Breast epithelium (tissue), 4 donors: ENCODE measurements at regions not wholly inside any gene's neighbourhood (a gene's known extent, or its start where the extent isn't known, plus 50 kb on each side); places are given as distances from the start of the nearest gene placed in this dataset.
"Not testable (repeated sequence)": the region's sequence is repeated elsewhere in the genome, so short reads cannot be mapped to it uniquely, and the experiment has no call there.

Source experiments
- DNase-seq, 2 donors: peaks; one replicate each; pipeline ENCODE4 v3.0.0-alpha.2; 2019; ENCODE audit warnings: low spot score in 2 of 2
- H3K27ac ChIP-seq, 2 donors: fragments of 200-600 bp; sonication (generic) in 1 of 2; one replicate each; pipeline ENCODE4 v1.5.1; 2016 to 2019; ENCODE audit warnings: mild to moderate bottlenecking in 1 of 2
- H3K27me3 ChIP-seq, 2 donors: fragments of 200-600 bp; sonication (generic) in 1 of 2; one replicate each; pipeline versions ENCODE4 v1.5.1 to v1.6.0; 2017 to 2019; ENCODE audit warnings: control low read depth in 1 of 2, mild to moderate bottlenecking in 1 of 2
- H3K36me3 ChIP-seq: fragments of 200-600 bp; one replicate; pipeline ENCODE4 v1.5.1; 2019
- H3K4me1 ChIP-seq, 2 donors: fragments of 200-600 bp; sonication (generic); one replicate each; pipeline ENCODE4 v1.5.1; 2016 to 2019; ENCODE audit warnings: control low read depth in 1 of 2
- H3K4me3 ChIP-seq, 3 donors: fragments of 200-600 bp; sonication (generic); 1 replicate in 2 of 3; 2 replicates in 1 of 3; pipeline ENCODE4 v1.5.1; 2016 to 2019; ENCODE audit warnings: mild to moderate bottlenecking in 3 of 3, moderate library complexity in 2 of 3
- H3K9me3 ChIP-seq, 2 donors: fragments of 200-600 bp; sonication (generic) in 1 of 2; one replicate each; pipeline ENCODE4 v1.5.1; 2016 to 2019; ENCODE audit warnings: control low read depth in 1 of 2
- POLR2A ChIP-seq: fragments of 450-650 bp; IDR thresholded peaks from one replicate; pipeline ENCODE4 v1.6.1; 2016; ENCODE audit warnings: antibody characterized with exemption, mild to moderate bottlenecking, moderate library complexity
- POLR2AphosphoS5 ChIP-seq, 3 donors: sonication (generic); formaldehyde crosslinking; IDR thresholded peaks; one replicate each; pipeline ENCODE4 v1.6.1; 2017; ENCODE audit warnings: antibody characterized with exemption in 3 of 3
- intact Hi-C: fragments of 100-400 bp; cut with DNase I; formaldehyde crosslinking; loops from one replicate; pipeline ENCODE4 v1.15.1; 2023; ENCODE audit warnings: low total_unique reads
- TF ChIP-seq, protein P1 (sequence below), 3 donors: fragments of 450-650 bp; IDR thresholded peaks; one replicate each; pipeline ENCODE4 v1.5.1; 2016 to 2017; ENCODE audit warnings: antibody characterized with exemption in 3 of 3, mild to moderate bottlenecking in 3 of 3, moderate library complexity in 3 of 3

DNA sequence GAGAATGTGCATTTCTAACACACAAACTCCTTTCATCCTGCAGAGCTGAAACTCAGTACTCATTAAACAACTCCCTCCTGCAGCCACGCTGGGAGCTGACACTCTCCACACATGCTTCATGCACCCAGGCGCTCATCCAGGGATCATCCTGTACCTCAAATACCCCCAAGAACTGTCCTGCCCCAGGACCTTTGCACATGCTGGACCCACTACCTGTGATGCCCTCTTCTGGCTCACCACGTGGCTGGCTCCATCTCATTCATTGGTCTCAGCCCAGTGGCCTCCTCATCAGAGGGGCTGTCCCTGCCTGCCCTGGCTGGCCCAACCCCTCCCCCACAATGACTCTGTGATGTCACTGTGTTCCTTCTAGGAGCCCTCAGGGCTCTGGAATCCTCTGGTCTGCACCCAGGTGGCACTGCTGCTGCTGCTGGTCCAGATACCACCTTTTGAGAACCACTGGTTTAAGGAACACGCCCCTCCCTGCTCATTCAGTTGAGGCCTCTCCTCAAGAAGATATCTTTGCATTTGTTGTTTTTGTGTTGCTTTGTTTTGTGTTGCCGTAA, 160.9 kb upstream of the FOXF1 start:
- TF ChIP-seq, protein P1, sequence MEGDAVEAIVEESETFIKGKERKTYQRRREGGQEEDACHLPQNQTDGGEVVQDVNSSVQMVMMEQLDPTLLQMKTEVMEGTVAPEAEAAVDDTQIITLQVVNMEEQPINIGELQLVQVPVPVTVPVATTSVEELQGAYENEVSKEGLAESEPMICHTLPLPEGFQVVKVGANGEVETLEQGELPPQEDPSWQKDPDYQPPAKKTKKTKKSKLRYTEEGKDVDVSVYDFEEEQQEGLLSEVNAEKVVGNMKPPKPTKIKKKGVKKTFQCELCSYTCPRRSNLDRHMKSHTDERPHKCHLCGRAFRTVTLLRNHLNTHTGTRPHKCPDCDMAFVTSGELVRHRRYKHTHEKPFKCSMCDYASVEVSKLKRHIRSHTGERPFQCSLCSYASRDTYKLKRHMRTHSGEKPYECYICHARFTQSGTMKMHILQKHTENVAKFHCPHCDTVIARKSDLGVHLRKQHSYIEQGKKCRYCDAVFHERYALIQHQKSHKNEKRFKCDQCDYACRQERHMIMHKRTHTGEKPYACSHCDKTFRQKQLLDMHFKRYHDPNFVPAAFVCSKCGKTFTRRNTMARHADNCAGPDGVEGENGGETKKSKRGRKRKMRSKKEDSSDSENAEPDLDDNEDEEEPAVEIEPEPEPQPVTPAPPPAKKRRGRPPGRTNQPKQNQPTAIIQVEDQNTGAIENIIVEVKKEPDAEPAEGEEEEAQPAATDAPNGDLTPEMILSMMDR (IDR thresholded peaks at IDR 0.05), result no peak
- TF ChIP-seq POLR2A, result no peak
- TF ChIP-seq POLR2AphosphoS5 (IDR thresholded peaks at IDR 0.05), result no peak
- H3K27ac ChIP-seq, result no peak overlapping the region
- peaks cover 0 to under 1% of the 10 kb centered on the region in 2 donors for H3K9me3 ChIP-seq
- H3K36me3 ChIP-seq, result no peaks in the 10 kb centered on the region
- peaks cover 2 to 77% of the 10 kb centered on the region in 2 donors for H3K27me3 ChIP-seq
- DNase-seq, result no peak
- H3K4me1 ChIP-seq, result no peaks in the 10 kb centered on the region
- intact Hi-C loops, result no loop called here
- no peak overlapping the region for H3K4me3 ChIP-seq

DNA sequence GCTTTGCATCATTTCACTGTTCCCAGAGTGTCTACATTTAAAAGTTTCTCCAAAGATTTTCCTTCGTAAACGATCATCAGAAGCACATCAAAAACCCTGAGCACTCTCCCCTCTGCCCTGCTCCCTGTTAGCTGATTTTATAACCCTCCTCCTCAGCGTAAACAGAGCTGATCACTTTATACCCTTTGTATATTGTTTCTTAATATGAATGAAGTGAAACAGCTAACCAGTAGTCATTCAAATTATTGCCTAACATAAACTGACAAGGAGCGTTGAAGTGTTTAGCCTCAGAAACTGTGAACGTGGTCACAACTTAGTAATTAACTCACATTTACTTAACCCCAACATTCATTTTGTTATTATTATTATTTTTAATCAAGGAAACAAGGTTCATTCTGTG, 160.0 kb upstream of the FOXF1 start:
- no peak for DNase-seq
- no peak overlapping the region for H3K27ac ChIP-seq

GRCh38 chr16:86351041-86351784, 159.1 kb upstream of the FOXF1 start:
- no peaks in the 10 kb centered on the region for H3K36me3 ChIP-seq
- DNase-seq, result no peak
- no peak for TF ChIP-seq POLR2A
- no peak for TF ChIP-seq POLR2AphosphoS5 (IDR thresholded peaks at IDR 0.05)
- TF ChIP-seq, protein P1 (IDR thresholded peaks at IDR 0.05), result no peak
- no peaks in the 10 kb centered on the region for H3K4me1 ChIP-seq
- H3K27ac ChIP-seq, result no peak overlapping the region
- intact Hi-C loops, result no loop called here
- H3K27me3 ChIP-seq, result peaks cover 2 to 83% of the 10 kb centered on the region in 2 donors
- H3K9me3 ChIP-seq, result peaks cover 12 to 13% of the 10 kb centered on the region in 2 donors
- H3K4me3 ChIP-seq, result no peak overlapping the region

More for the DNA sequence above, 160.0 kb upstream of the FOXF1 start:
- H3K36me3 ChIP-seq, result no peaks in the 10 kb centered on the region
- no peaks in the 10 kb centered on the region for H3K4me1 ChIP-seq
- peaks cover 4 to 5% of the 10 kb centered on the region in 2 donors for H3K9me3 ChIP-seq
- intact Hi-C loops, result no loop called here
- H3K27me3 ChIP-seq, result peaks cover 2 to 78% of the 10 kb centered on the region in 2 donors
- TF ChIP-seq, protein P1 (IDR thresholded peaks at IDR 0.05), result no peak
- TF ChIP-seq POLR2A, result no peak
- H3K4me3 ChIP-seq, result no peak overlapping the region

- H3K4me1 ChIP-seq, H3K36me3 ChIP-seq, intact Hi-C loops, H3K4me3 ChIP-seq, DNase-seq, H3K27ac ChIP-seq: not testable (repeated sequence)
- H3K27me3 ChIP-seq, result peaks cover 2 to 84% of the 10 kb centered on the region in 2 donors
- H3K9me3 ChIP-seq, result peaks cover 13 to 18% of the 10 kb centered on the region in 2 donors
These were observed 158.6 kb upstream of the FOXF1 start for GRCh38 chr16:86351785-86352139.

GRCh38 chr16:86353148-86353547, 157.2 kb upstream of the FOXF1 start:
- TF ChIP-seq, protein P1 (IDR thresholded peaks at IDR 0.05), result no peak
- no peak for TF ChIP-seq POLR2A
- no peak for TF ChIP-seq POLR2AphosphoS5 (IDR thresholded peaks at IDR 0.05)
- no peak overlapping the region for H3K4me3 ChIP-seq

More at GRCh38 chr16:86353148-86353547, 157.2 kb upstream of the FOXF1 start:
- Histone ChIP-seq H3K27ac (no peak overlapping the region), H3K4me1 (no peaks in the 10 kb centered on the region), H3K27me3 (peaks cover 2 to 86% of the 10 kb centered on the region in 2 donors), H3K36me3 (no peaks in the 10 kb centered on the region), H3K9me3 (peaks cover 17 to 18% of the 10 kb centered on the region in 2 donors)
- no peak for DNase-seq
- intact Hi-C loops, result no loop called here
